8988T (cell line): ENCODE measurements at regions not wholly inside any gene's neighbourhood (a gene's known extent, or its start where the extent isn't known, plus 50 kb on each side); places are given as distances from the start of the nearest gene placed in this dataset.
"Not testable (repeated sequence)": the region's sequence is repeated elsewhere in the genome, so short reads cannot be mapped to it uniquely, and the experiment has no call there.

ENCODE experiments used
- DNase-seq: peaks from one replicate; pipeline ENCODE4 v3.0.0; 2011

- not testable (repeated sequence) for DNase-seq
Measured at GRCh38 chrX:879756-880698, 249.4 kb downstream of the SHOX start.

- no peak for DNase-seq
Measured at GRCh38 chrX:874061-874460, 243.5 kb downstream of the SHOX start.

GRCh38 chrX:873016-873415, 242.4 kb downstream of the SHOX start:
- no peak for DNase-seq

GRCh38 chrX:872090-872489, 241.5 kb downstream of the SHOX start:
- DNase-seq, result no peak

GRCh38 chrX:871626-872025, 241.0 kb downstream of the SHOX start:
- DNase-seq, result no peak

GRCh38 chrX:867966-868647, 237.5 kb downstream of the SHOX start:
- no peak for DNase-seq

- no peak for DNase-seq
Measured at GRCh38 chrX:867502-867901, 236.9 kb downstream of the SHOX start.

- DNase-seq, result no peak
Measured at GRCh38 chrX:866441-866990, 235.9 kb downstream of the SHOX start.

GRCh38 chrX:865422-865821, 234.8 kb downstream of the SHOX start:
- DNase-seq, result no peak

- DNase-seq, result no peak
Measured at GRCh38 chrX:861921-862320, 231.3 kb downstream of the SHOX start.

- DNase-seq, result no peak
Measured at GRCh38 chrX:861340-861890, 230.8 kb downstream of the SHOX start.

GRCh38 chrX:859329-859728, 228.7 kb downstream of the SHOX start:
- DNase-seq, result no peak

GRCh38 chrX:858542-859078, 228.0 kb downstream of the SHOX start:
- DNase-seq, result no peak

GRCh38 chrX:857376-857775, 226.8 kb downstream of the SHOX start:
- DNase-seq, result no peak

- no peak for DNase-seq
Measured at GRCh38 chrX:856566-857290, 226.1 kb downstream of the SHOX start.

- DNase-seq, result no peak
Measured at GRCh38 chrX:853304-853703, 222.7 kb downstream of the SHOX start.

- DNase-seq, result no peak
Measured at GRCh38 chrX:850471-850916, 219.9 kb downstream of the SHOX start.

- no peak for DNase-seq
Measured at GRCh38 chrX:848386-848785, 217.8 kb downstream of the SHOX start.

GRCh38 chrX:843306-843705, 212.7 kb downstream of the SHOX start:
- DNase-seq, result no peak

- no peak for DNase-seq
Measured at GRCh38 chrX:840556-840955, 210.0 kb downstream of the SHOX start.

- not testable (repeated sequence) for DNase-seq
Measured at GRCh38 chrX:838666-839065, 208.1 kb downstream of the SHOX start.

GRCh38 chrX:835857-836256, 205.3 kb downstream of the SHOX start:
- DNase-seq, result not testable (repeated sequence)

GRCh38 chrX:830532-830931, 199.9 kb downstream of the SHOX start:
- DNase-seq, result no peak
